NCI-H146 (cell line): ENCODE measurements at regions not wholly inside any gene's neighbourhood (a gene's known extent, or its start where the extent isn't known, plus 50 kb on each side); places are given as distances from the start of the nearest gene placed in this dataset.

Experiments
- DNase-seq: peaks from one replicate; lab custom pipeline; 2025; lab: John Stamatoyannopoulos, UW

DNA sequence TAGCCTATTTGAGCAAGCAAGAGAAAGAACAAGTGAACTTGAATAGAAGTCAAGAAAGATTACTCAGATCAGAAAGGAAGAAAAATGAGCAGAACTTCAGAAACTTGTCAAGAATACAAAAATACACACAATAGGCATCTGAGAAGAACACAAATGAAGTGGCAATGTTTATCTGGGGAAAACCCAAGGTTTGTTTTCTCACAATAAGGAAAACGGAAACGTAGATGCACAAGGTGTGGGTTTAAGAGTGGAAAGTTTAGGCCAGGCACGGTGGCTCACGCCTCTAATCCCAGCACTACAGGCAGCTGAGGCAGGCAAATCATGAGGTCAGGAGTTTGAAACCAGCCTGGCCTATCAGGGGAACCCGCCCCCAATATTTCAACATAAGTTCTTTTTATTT lies 159.5 kb upstream of the GYPC start:
- DNase-seq: no peak

DNA sequence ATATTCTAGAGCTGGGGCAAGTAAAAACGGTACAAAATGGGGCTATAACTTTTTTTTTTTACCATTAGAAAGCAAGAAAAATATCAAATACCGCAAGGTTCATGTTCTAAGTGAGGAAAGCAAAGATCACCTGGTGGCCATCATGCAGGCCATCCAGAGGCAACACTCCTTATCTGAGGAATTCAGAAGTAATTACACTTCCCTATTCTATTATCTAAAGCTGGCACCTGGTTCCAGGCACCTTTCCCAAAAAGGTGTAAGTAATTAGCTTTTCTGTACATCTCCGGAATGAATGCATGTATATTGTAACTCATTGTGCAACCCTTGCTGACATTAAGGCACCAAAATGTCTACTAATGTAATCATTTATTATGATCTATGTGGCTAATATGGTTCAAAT lies 152.5 kb upstream of the GYPC start:
- no peak for DNase-seq

DNA sequence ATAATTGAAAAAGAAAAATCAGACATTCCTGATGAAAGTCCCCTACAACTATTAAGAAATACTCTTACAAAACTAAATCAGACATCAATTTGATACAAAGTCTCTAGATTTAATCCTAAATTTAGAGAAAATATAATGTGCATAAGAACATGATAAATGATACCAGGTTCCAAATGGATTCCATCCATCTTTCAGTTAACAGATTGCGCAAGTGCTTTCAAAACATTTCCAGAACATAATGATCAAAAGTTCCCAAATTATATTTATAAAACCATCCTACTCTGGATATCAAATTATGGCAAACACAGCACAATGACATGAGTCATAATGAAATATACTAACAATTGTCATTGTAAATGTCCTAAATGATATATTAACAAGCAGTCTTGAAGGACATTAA lies 151.0 kb upstream of the GYPC start:
- DNase-seq: no peak

DNA sequence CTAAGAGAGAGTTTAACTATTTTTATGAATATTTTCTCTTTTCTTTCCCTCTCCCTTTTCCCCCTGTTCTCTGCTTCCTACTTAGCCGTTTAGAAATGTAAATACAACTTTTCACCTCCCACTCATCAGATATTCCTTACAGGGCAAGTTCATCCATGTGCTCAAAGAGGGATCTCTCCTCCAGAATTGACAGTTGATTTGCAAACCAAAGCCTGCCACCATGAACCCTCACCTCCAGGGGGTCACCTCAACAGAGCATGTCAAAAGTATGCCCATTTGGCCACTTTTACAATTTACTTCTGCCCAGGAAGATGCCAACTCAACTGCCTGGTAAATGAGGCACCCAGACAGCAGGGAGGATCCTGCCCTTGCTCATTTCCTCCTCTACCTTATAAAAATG lies 149.2 kb upstream of the GYPC start:
- no peak for DNase-seq

DNA sequence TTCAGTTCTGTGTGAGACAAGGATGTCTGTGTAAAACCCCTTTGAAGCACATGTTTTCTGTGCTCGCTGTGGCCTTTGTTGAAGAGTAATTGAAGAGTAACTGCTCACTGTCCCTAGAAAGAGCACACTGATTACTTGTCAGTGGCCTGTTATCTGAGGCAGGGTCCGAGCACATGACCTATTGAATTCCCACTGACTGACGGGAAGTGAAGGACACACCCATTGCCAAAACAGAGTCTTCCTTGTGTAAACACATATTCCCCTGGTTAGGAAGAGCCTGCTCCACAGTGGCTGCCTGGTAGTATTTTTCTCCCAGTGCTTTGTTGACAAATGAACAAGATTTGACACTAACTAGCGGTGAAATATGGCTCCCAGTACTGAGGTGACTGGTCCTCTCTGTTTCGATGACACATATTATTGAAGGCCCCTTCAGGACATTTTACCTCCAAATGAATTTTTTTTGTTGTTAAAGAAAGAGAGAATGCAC lies 148.5 kb upstream of the GYPC start:
- peak; percentile 9 for DNase-seq

DNA sequence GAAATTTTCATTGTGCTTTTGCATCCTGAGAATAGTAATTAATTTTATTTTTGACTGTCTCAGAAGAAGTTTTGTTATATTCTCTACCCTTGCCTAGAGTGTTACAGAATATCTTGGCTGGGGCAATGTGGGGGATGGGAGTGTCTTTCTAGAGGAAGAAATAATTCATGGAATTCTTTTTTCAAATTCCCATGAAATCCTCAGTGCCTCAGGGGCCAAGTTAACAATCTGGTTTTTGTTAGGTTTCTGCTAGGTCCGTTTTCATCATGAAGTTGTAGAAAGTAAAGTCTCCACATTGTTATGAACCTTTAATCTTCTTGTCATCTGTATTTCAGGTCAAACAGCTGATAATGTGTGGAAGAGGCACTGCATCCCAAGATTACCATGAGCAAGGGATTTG lies 145.6 kb upstream of the GYPC start:
- no peak for DNase-seq

DNA sequence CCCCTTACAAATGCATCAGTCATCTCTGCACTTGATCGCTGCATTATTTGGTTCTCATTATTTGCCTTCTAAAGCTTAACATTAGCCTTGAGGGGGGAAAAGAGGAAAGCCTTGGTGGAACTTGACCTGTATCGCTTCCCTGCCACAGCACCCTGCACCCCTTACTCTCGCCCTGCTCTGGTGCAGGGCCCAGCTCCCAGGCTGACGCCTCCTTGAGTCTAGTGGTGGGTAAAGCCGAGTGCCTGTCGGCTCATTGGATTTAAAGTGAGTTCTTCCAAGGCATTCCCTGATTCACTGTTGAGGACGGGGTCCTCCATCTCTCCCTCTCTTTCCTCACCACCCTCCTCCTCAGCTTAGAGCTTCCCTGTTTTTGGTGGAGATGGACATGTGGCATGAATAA lies 145.0 kb upstream of the GYPC start:
- DNase-seq: no peak

DNA sequence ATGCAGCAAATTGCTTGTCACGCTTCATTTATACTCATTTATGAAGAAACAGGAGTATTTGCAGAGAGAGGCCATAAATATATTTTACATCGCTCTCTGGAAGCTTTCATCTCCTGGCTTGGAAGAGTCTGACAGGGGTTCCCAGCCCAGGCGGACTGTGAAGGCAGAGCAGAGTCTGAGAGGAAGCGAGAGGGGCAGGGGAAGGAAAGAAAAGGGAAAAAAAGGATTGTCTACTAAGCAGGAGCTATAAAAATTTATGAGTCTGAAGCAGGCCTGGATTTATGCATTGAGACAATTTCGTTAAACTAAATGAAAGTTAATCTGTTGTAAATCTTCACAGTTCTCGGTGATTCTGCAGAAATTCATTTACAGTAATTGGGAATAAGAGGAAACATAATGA lies 143.9 kb upstream of the GYPC start:
- DNase-seq: no peak

DNA sequence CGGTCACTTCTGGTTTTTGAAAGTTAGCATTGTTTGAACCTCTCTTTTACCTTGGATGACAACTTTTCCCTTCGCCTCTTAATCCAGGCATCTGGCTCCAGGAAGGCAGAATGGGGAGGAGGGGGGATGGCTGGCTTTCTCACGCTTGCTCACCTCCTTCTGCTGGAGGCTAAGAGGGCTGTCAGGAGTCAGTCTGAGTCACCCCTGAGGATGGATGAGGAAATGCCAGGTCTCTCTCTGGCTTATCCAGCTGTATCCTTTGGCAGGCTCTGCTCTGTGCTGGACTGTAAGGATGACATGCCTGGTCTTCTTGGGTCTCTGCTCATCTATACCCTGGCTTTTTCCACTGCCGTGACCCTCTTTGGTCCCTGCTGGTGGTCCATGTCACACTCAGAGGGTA lies 142.9 kb upstream of the GYPC start:
- DNase-seq: no peak

DNA sequence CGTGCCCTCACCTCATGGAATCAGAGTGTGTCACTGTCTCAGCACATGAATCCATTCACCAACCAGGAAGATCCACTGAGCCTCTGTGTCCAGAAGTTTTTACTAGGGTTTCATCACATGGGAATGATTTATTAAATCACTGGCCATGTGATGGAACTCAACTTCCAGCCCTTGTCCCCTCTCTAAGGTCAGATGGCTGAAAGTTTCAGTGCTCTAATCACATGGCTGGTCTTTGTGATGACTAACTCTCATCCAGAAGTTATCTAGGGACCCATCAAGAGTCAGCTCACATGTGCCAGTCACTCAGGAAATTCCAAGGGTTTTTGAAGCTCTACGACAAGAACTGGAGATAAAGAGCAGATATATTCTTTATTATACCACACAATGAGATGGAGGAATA lies 140.5 kb upstream of the GYPC start:
- DNase-seq: no peak

DNA sequence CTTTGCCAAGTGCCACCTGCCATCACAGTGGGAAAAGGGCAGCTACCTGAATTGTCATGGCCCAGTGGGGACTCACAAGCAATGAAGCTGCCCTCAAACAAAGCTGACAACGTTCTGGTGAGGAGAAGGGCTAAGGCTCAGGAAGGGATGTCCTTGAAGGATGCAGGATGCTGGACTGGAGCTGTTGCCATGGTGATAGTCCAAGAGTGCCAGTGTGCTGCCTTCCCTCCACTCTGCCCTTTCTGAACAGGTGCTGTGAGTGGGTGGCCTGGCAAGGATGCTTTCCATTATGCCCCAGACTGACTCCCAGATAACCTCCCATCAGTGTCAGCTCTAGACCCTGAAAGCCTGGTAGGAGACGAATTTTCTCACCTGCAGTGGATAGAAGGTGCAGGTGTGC lies 137.8 kb upstream of the GYPC start:
- no peak for DNase-seq

DNA sequence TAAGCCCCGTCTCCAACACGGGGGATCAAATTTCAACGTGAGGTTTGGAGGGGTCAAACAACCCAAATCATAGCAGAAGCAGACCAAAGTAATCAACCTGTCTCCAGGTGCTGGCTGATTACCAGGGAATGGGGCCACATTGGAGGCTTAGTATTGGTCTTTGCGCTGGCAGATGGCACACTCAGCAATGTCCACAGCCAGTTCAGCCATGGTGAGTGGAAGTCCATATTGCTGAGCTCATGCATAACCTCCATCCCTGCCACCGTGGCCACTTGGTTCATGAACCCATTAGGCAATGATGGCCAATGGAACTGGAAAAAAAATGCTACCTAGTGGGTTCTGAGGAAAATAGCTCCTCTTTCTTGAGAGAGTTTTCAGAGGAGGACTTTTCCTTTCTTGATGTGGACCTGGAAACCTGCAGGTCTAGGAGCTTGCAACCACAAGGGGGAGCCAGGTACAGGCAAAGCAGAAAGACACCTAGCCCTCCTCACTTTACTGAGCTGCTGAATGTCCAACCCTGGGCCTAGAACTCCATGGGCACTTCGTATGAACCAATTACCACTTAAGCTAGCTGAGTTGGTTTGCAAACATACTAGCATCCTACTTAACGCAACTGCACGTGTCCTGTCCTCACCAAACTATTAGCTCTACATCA lies 128.0 kb upstream of the GYPC start:
- DNase-seq: peak; percentile 16

DNA sequence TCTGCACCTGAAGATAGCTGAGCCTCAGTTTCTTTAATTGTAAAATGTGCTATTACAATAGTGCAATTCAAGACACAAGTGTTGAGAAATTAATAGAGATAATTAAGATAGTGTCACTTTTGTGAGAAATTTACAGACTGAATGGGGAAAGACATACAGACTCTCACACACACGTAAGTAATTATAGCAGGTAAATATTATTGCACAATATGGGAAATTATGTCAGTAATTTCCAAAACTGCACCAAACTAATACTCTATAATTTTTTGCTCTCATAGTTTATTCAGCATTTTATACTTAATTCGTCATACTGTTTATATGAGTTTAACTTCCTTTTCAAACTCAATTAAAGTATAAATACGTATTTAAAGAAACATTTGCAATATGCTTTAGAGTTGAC lies 124.9 kb upstream of the GYPC start:
- no peak for DNase-seq

DNA sequence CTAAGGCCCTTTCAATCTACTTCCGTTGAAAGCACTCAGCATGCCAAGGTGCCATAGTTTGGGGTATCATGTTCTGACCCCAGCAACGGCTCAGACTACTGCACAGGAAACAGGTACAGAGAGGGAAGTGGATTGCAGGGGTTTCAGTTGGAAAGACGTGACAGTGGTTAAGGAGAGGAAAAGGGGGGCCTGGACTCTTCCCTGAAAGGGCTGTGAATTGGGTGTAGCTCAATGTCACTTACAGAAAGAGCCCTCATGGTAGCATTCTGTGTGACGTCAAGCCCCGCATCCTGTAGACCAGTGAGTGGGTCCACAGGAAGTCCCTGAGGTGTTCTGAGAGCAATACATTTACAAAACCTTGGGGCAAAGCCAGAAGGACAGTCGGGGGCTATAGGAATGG lies 121.5 kb upstream of the GYPC start:
- no peak for DNase-seq

DNA sequence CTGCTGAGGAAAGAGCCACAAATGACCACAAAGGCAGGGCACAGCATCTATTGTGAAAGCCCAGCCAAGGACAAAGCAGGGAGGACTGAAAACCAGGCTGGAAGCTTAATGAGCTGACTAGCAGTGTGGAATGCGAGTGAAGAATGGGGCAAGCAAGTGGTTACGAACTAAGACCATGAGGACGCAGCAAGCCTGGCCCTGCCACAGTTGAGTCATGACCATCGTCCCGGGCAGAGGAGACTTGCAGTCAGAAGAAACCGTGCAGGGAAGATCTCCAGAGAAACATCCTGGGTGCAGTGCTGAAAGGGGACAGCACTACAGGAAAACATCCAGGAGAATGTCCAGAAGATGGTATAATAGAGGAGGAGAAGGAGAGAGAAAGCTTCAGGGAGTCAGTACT lies 120.5 kb upstream of the GYPC start:
- no peak for DNase-seq

DNA sequence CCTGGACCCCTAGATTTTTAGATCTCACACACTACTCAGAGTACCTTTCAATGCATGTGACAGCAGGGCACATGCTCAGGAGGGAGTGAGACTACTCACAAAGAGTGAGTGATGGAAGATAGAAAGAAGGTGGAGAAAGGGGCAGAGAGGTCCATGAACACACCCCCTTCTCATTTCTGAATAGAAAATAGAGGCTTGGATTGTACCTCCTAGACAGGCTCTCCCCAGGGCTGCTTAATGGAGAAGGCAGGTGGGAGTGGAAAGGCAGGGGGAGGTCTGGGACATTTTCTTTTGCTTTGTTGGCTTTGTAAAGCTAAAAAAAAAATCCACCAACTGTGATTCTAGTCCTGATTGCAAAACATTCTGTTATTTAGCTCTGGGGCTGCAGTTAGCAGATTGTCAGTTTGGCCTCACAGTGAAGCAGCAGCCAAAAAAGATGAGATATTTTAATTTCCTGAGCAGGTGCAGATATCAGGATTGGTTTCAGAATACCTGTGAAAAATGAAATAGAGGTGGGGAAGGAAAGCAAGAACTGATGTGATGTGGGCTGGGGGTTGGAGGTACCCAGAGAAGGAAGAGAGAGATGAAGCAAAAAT lies 119.3 kb upstream of the GYPC start:
- no peak for DNase-seq

DNA sequence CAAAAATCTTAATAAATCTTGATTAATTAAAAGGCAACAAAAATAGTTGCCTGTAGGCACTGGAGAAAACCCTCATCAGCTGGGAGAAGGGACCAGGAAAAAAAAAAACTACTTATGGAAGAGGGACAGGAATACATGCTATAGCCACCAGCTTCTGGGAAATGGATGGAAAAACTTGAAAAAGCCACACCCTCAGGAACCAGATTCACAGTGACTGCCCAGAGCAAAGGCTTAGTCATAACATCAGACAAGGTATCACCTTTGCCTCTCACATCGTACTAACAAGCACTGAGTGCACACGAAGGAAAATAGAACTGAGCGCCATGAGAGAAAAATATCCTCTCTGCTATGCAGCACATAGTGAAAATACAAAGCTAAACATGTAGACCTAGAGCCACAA lies 116.9 kb upstream of the GYPC start:
- no peak for DNase-seq

DNA sequence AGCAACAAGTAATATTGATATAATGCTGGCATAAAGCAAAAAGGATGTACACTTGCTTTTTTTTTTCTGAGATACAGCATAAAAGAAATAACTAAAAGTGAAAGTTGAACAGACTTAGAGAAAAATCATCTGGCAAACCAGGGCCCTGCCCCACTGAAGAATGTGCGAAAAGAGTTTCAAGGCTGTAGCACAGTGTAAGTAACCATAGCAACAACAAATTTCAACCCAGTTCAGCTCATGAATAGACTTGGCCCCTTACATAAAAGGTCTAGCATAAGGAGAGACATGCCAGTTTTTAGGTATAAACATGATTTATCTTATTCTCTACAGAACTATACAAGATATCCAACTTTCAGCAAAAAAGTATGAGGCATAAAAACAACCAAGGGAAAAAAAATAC lies 113.7 kb upstream of the GYPC start:
- no peak for DNase-seq

DNA sequence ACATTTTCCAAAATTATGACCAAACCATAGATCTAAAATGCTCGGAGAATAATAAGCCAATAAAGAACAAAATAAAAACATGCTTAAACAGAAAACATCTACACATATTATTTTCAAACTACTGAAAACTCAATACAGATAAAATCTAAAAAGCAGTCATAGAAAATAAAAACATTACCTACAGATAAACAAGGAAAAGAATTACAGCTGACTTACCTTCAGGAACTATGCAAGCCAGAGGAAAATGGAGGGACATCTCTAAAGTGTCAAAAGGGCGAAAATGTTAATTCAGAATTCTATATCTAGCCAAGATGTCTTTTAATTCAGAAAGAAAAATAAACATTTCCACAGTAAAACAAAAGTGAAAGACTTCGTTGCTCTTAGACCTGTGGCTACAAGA lies 112.9 kb upstream of the GYPC start:
- DNase-seq: no peak

DNA sequence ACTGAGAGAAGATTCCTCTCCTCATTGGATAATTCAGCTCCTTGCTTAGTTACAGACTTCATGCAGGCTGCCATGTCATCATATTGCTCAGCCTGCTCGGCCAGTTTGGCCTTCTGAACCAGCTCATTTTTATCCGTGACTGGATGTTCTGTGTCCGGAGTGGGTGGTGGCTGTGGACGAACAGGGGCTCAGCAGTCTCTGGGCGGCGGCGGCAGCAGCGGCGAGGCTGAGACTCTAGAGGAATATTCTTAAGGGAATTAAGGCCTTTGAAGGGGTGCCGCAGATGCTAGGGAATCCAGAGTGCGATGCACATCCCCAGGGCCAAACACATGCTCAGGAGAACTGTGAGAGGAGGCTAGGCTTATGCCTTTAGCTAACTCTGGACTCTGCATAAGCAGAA lies 97.9 kb upstream of the GYPC start:
- no peak for DNase-seq

DNA sequence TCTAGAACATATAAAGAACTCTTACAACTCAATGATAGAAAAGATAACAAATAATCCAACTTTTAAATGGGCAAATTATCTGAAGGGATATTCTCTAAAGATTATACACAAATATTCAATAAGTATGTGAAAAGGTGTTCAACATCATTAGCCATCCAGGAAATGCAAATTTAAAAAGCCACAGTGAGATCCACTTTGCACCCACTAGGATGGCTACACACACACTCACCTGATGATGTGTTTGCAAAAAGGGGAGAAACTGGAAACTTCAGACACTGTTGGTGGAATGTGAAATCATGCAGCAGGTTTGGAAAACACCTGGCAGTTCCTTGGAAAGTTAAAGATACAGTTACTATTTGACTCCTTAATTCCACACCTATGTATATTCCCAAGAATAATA lies 87.2 kb upstream of the GYPC start:
- no peak for DNase-seq

DNA sequence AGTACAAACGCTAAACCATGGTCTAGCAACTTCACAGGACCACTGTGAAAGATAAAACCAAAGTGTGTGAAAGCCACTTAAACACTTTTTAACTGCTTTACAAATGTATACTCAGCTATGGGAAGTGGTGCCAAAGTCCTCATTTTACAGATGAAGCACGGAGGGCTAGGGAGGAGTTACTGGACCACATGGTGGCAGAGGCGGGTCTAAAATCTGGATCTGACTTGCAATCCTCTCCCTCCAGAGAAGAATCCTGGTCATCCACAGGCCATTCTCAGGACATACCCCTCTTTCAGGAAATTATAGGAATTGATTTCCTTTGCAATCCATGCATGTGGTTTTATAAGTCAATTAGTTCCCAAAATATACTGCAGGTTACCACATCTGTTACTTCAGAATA lies 84.6 kb upstream of the GYPC start:
- DNase-seq: no peak

DNA sequence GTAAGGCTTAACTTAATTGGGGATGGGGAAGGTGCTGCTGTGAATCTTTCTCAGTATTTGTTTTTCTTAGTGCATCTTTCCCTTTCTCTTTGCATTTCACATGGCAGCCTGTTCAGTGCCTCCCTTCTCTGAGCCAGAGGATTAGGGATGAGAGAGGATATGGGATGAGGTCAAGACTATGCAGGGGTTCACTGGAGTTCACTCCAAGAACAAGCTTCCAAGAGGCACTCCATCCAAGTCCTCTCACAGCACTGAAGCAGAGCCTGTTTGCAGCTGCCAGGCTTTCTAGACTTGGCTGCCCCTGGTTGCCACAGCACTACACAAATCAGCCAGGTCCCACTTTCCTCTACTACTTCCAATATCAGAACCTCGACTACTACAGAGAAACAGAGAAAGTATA lies 80.3 kb upstream of the GYPC start:
- no peak for DNase-seq

DNA sequence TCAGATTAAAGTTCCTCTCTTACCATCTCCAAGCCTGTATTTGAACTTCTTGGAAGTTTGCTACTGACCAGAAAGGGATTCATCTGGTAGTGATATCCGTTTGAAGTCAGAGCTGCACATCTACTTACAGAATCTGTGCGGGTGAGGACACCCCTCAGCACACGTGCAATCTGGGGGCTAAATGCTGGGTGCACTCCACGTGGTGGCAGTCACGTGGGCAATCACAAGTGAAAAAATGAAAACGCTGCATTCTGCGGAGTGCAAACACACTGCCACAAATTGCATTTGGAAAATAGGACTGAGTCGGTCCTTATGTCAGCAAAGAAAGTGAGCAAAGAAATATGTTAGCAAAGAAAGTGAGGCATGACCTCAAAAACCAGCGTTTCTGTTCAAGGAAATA lies 76.1 kb upstream of the GYPC start:
- DNase-seq: no peak
